Activated CD8-positive, alpha-beta T cell treated with anti-CD3 and anti-CD28 coated beads for 36 hours (primary cell): ENCODE measurements at regions not wholly inside any gene's neighbourhood (a gene's known extent, or its start where the extent isn't known, plus 50 kb on each side); places are given as distances from the start of the nearest gene placed in this dataset.

ENCODE experiments used
- ATAC-seq: fragments of 200-7000 bp; cut with Tn5 transposase; one replicate; pipeline ENCODE4 v1.10.0; 2021; ENCODE audit warnings: mild to moderate bottlenecking, moderate library complexity
- CTCF ChIA-PET: fragments of 350-600 bp; sonication (Branson Sonifier 250); formaldehyde crosslinking; loops from one replicate; lab custom pipeline; 2021; ENCODE audit warnings: antibody characterized with exemption; lab: Charles Lee
- POLR2A ChIA-PET: fragments of 350-600 bp; sonication (Branson Sonifier 250); formaldehyde crosslinking; loops from one replicate; lab custom pipeline; 2021; ENCODE audit warnings: antibody characterized with exemption; lab: Charles Lee
- DNase-seq: peaks from one replicate; pipeline ENCODE4 v3.0.0-alpha.2; 2020
- H3K27ac Mint-ChIP-seq: one replicate; pipeline ENCODE4 v1.8.0; 2021; ENCODE audit warnings: mild to moderate bottlenecking, mixed read lengths
- H3K27me3 Mint-ChIP-seq: one replicate; pipeline ENCODE4 v1.8.0; 2021; ENCODE audit warnings: mixed read lengths
- H3K36me3 Mint-ChIP-seq: one replicate; pipeline ENCODE4 v1.8.0; 2021; ENCODE audit warnings: low read depth, mixed read lengths
- H3K4me1 Mint-ChIP-seq: one replicate; pipeline ENCODE4 v1.8.0; 2021; ENCODE audit warnings: low read depth, mixed read lengths
- H3K4me3 Mint-ChIP-seq: one replicate; pipeline ENCODE4 v1.8.0; 2021; ENCODE audit warnings: mild to moderate bottlenecking, moderate library complexity, mixed read lengths
- H3K9me3 Mint-ChIP-seq: one replicate; pipeline ENCODE4 v1.8.0; 2021; ENCODE audit warnings: mixed read lengths
- intact Hi-C: fragments of 100-400 bp; cut with micrococcal nuclease; formaldehyde crosslinking; loops from one replicate; pipeline ENCODE4 v1.10.0; 2022
- TF ChIP-seq, protein P1 (sequence below): fragments of 200-600 bp; IDR thresholded peaks from one replicate; pipeline ENCODE4 v1.8.0; 2022; ENCODE audit warnings: antibody characterized with exemption, mild to moderate bottlenecking

DNA sequence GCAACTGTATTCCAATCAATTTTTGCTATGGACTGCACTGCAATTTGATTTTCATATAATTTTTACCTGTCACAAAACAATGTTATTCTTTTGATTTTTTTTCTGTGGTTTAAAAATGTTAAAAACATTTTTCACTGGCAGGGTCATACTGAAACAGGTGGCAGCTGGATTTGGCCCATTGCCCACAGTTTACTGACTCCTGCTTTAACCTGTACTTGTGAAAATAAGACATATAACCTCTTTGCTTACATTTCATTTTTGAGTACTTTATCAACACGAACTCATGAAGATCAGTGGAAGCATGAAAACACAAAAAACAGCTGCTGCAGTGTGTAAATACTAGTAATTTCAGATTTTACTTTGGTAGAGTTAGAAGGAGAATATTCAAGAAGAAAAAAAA is 313.1 kb downstream of the WDR72 start:
- Mint-ChIP-seq H3K4me1 (no peaks in the 10 kb centered on the region), H3K4me3 (no peak overlapping the region), H3K27me3 (no peaks in the 10 kb centered on the region), H3K27ac (no peak overlapping the region), H3K36me3 (no peaks in the 10 kb centered on the region), H3K9me3 (no peaks in the 10 kb centered on the region)
- ChIA-PET POLR2A (no interaction called here), CTCF (no interaction called here)
- ATAC-seq = no peak
- intact Hi-C loops = no loop called here
- TF ChIP-seq, protein P1, sequence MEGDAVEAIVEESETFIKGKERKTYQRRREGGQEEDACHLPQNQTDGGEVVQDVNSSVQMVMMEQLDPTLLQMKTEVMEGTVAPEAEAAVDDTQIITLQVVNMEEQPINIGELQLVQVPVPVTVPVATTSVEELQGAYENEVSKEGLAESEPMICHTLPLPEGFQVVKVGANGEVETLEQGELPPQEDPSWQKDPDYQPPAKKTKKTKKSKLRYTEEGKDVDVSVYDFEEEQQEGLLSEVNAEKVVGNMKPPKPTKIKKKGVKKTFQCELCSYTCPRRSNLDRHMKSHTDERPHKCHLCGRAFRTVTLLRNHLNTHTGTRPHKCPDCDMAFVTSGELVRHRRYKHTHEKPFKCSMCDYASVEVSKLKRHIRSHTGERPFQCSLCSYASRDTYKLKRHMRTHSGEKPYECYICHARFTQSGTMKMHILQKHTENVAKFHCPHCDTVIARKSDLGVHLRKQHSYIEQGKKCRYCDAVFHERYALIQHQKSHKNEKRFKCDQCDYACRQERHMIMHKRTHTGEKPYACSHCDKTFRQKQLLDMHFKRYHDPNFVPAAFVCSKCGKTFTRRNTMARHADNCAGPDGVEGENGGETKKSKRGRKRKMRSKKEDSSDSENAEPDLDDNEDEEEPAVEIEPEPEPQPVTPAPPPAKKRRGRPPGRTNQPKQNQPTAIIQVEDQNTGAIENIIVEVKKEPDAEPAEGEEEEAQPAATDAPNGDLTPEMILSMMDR = no peak
- DNase-seq = no peak

DNA sequence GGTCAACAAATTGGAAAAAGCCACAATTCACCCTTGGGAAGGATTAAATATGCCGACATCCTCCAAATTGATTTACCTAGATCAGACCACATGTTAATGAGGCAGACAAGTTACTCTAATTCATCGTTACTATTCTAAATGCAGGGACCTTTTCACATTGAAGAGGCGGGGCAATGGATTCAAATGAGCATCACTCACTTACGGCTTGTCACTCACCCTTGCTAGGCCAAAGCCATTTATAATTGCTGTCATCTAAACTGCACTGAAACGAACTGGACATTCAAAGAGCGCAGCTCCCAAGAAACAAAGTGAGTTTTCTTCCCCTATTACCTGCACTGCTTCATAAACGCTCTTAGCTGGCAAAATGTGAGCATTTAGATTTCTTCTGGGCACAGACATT is 313.9 kb downstream of the WDR72 start:
- H3K36me3 Mint-ChIP-seq = no peaks in the 10 kb centered on the region
- intact Hi-C loops = no loop called here
- no peak for DNase-seq
- no peak overlapping the region for H3K27ac Mint-ChIP-seq
- H3K4me1 Mint-ChIP-seq = no peaks in the 10 kb centered on the region
- TF ChIP-seq, protein P1 = no peak
- no peak overlapping the region for H3K4me3 Mint-ChIP-seq
- ATAC-seq = no peak
- no peaks in the 10 kb centered on the region for H3K27me3 Mint-ChIP-seq
- ChIA-PET CTCF (no interaction called here), POLR2A (no interaction called here)
- H3K9me3 Mint-ChIP-seq = no peaks in the 10 kb centered on the region

DNA sequence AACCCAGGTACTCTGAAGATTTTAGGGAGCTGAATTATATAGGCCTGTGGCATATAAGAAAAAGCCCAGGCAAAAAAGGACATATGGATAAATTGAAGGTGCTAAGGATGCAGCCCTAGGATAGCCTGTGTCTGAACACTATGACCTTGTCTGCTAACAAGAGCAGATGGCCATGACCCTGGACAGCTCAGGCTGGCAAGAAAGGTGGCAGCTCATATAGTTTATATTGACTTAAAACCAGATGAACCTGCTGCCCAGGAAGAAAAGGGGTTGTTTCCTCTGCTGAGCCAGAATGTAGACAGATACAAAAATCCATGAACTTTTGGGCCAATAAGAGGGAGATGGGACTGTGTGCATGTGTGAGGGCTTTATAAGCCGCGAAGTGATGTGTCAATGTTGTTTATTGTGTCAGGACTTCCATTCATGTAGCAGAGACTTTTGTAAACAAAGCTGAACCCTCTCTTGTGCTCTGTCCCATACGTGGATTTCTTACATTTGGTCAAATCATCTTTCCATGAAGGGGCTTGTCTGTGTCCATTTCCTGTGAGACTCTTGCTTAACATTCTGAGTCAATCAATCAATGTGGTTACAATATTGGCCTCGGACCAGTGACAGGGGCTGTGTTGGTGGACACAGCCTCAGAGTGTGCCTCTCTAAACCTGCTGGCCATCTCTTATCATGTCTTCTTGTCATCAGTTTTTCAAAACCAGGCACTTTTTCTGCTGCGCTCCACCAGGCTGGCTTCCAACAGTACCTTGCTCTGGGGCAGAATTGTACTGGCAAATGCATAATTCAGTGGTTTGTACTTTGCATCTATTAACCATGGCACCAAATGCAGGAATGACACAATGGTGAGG is 321.2 kb downstream of the WDR72 start:
- intact Hi-C loops = no loop called here
- Mint-ChIP-seq H3K36me3 (no peaks in the 10 kb centered on the region), H3K4me1 (no peaks in the 10 kb centered on the region), H3K27me3 (no peaks in the 10 kb centered on the region), H3K4me3 (no peak overlapping the region), H3K27ac (no peak overlapping the region), H3K9me3 (no peaks in the 10 kb centered on the region)
- TF ChIP-seq, protein P1 = no peak
- CTCF ChIA-PET = no interaction called here
- DNase-seq (no peak), ATAC-seq (no peak)
- POLR2A ChIA-PET = no interaction called here

DNA sequence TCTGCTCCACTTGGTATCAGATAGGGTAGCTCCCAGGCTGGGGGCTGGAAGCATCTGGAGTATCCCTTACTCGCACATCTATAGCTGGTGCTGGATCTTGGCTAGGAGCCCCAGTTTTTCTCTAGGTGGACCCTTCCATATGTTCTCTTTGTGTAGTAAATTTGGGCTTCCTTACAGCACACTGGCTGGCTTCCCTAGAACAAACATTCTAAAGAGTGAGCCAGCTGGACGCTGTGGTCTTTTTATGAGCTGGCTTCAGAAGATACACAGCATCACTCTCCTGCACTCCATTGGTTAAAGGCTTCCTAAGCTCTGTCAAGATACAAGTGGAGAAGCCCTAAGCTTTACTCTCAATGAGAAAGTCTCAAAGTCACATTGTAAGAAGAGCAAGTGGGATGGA is 322.1 kb downstream of the WDR72 start:
- Mint-ChIP-seq H3K27ac (no peak overlapping the region), H3K4me3 (no peak overlapping the region), H3K27me3 (no peaks in the 10 kb centered on the region), H3K9me3 (no peaks in the 10 kb centered on the region), H3K36me3 (no peaks in the 10 kb centered on the region), H3K4me1 (no peaks in the 10 kb centered on the region)
- ChIA-PET POLR2A (no interaction called here), CTCF (no interaction called here)
- DNase-seq (no peak), ATAC-seq (no peak)
- intact Hi-C loops = no loop called here
- TF ChIP-seq, protein P1 = no peak

DNA sequence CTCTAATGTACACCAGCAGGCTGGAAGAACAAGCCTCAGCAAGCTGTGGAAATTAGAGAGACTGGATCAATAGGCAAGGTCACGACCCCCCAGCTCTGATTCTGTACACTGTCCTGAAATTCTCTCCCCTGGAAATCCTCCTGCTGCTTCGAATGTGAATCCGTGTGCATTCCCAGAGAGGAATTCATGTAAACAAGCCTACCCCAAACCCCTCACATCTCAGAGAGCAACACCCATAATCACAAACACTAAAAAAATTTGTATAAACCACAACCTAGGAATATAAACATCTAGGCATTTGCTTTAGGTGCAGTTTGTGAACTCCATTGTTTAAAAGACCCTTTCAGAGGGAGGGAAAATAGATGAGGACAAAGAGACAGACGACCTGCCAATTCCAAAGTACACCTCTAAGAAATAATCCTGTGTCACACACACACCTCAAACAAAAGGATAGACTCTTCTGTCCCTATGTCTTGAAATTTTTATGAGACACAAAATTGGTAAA is 325.2 kb downstream of the WDR72 start:
- TF ChIP-seq, protein P1 = no peak
- ATAC-seq (no peak), DNase-seq (no peak)
- H3K27me3 Mint-ChIP-seq = no peaks in the 10 kb centered on the region
- H3K4me1 Mint-ChIP-seq = no peaks in the 10 kb centered on the region
- CTCF ChIA-PET = no interaction called here
- H3K9me3 Mint-ChIP-seq = no peaks in the 10 kb centered on the region
- no peak overlapping the region for H3K4me3 Mint-ChIP-seq
- no peaks in the 10 kb centered on the region for H3K36me3 Mint-ChIP-seq
- POLR2A ChIA-PET = no interaction called here
- H3K27ac Mint-ChIP-seq = no peak overlapping the region
- intact Hi-C loops = no loop called here
